Endothelial cell of umbilical vein (primary cell): ENCODE measurements at regions not wholly inside any gene's neighbourhood (a gene's known extent, or its start where the extent isn't known, plus 50 kb on each side); places are given as distances from the start of the nearest gene placed in this dataset.

ENCODE experiments used
- BruUV-seq: library from RNA; stranded (reverse); fragments of 400-500 nt; replicated peaks from 2 replicates; lab custom pipeline; 2021; lab: Mats Ljungman, UMichigan
- CTCF ChIA-PET: fragments of 300-600, 350-600 bp; sonication (Branson Sonifier 250); formaldehyde crosslinking; loops from one replicate; lab custom pipeline; 2021; ENCODE audit warnings: antibody characterized with exemption, inconsistent platforms; lab: Charles Lee
- POLR2A ChIA-PET: fragments of 300-600, 350-600 bp; sonication (Branson Sonifier 250); formaldehyde crosslinking; loops from one replicate; lab custom pipeline; 2021; ENCODE audit warnings: antibody characterized with exemption, inconsistent platforms; lab: Charles Lee
- DNase-seq: peaks from one replicate; pipeline ENCODE4 v3.0.0-alpha.2; 2011; ENCODE audit warnings: low read depth, low spot score
- FAIRE-seq: peaks from 2 replicates; lab custom pipeline; 2011; peaks lifted over from hg19 to GRCh38; lab: Jason Lieb, UNC
- H2AFZ ChIP-seq: 2 replicates; pipeline ENCODE4 v1.6.0; 2012; ENCODE audit warnings: low read depth, low read length, control low read depth, inconsistent platforms
- H3K27ac ChIP-seq: 2 replicates; pipeline ENCODE4 v1.5.1; 2011; ENCODE audit warnings: low read depth, mild to moderate bottlenecking, control low read depth, low read length, moderate library complexity; ENCODE audit not compliant: insufficient read depth
- H3K27me3 ChIP-seq, 2 experiments: 2 replicates each; pipeline versions ENCODE4 v1.6.0 to v1.6.1; 2011; ENCODE audit warnings: low read length in 2 of 2, mixed read lengths in 1 of 2; ENCODE audit not compliant: control insufficient read depth in 2 of 2, insufficient read depth in 2 of 2
- H3K36me3 ChIP-seq, 2 experiments: 2 replicates in 1 of 2; 3 replicates in 1 of 2; pipeline ENCODE4 v1.5.1; 2011; ENCODE audit warnings: low read length in 2 of 2, mild to moderate bottlenecking in 1 of 2, moderate library complexity in 1 of 2; ENCODE audit not compliant: control insufficient read depth in 2 of 2, insufficient read depth in 2 of 2; ENCODE audit errors: extremely low read depth in 1 of 2
- H3K4me1 ChIP-seq: 3 replicates; pipeline ENCODE4 v1.5.1; 2011; ENCODE audit warnings: mild to moderate bottlenecking, low read length; ENCODE audit not compliant: control insufficient read depth, insufficient read depth; ENCODE audit errors: extremely low read depth
- H3K4me2 ChIP-seq: 2 replicates; pipeline ENCODE4 v1.6.1; 2011; ENCODE audit warnings: low read length, control low read depth, mixed read lengths; ENCODE audit not compliant: insufficient read depth
- H3K4me3 ChIP-seq, 3 experiments: fragments of 200-600 bp in 1 of 3; sonication (generic), shearing (Covaris generic) in 1 of 3; replicated peaks in 1 of 3; 2 replicates each; pipeline ENCODE4 v1.5.1; 2011 to 2016; ENCODE audit warnings: control low read depth in 3 of 3, low read length in 3 of 3, mild to moderate bottlenecking in 2 of 3, inconsistent platforms in 1 of 3, low read depth in 1 of 3, moderate library complexity in 1 of 3; ENCODE audit not compliant: insufficient read depth in 1 of 3
- H3K79me2 ChIP-seq: 2 replicates; pipeline ENCODE4 v1.6.0; 2012; ENCODE audit warnings: low read length, inconsistent platforms; ENCODE audit not compliant: control insufficient read depth, insufficient read depth
- H3K9ac ChIP-seq: replicated peaks from 2 replicates; pipeline ENCODE3; 2011; ENCODE audit warnings: low read length, control low read depth; ENCODE audit not compliant: insufficient read depth; ENCODE audit errors: extremely low read depth
- H3K9me1 ChIP-seq: replicated peaks from 3 replicates; pipeline ENCODE4 v1.6.0; 2011; ENCODE audit warnings: mild to moderate bottlenecking, low read length; ENCODE audit not compliant: control insufficient read depth, insufficient read depth; ENCODE audit errors: extremely low read depth
- H3K9me3 ChIP-seq: replicated peaks from 2 replicates; pipeline ENCODE4 v1.5.1; 2012; ENCODE audit warnings: low read length, inconsistent platforms; ENCODE audit not compliant: control insufficient read depth, insufficient read depth
- H4K20me1 ChIP-seq: replicated peaks from 2 replicates; pipeline ENCODE3; 2011; ENCODE audit warnings: mild to moderate bottlenecking, low read length; ENCODE audit not compliant: control insufficient read depth, insufficient read depth; ENCODE audit errors: extremely low read depth
- EZH2 ChIP-seq: IDR thresholded peaks from 2 replicates; pipeline ENCODE4 v1.6.1; 2012; ENCODE audit warnings: borderline replicate concordance, low read depth, mild to moderate bottlenecking, moderate library complexity, low read length, inconsistent platforms; ENCODE audit not compliant: severe bottlenecking
- FOS ChIP-seq: IDR thresholded peaks from 2 replicates; pipeline ENCODE4 v1.6.1; 2011; ENCODE audit warnings: mild to moderate bottlenecking, low read length, moderate library complexity, borderline replicate concordance; ENCODE audit not compliant: insufficient read depth
- GATA2 ChIP-seq: IDR thresholded peaks from 2 replicates; pipeline ENCODE4 v1.7.0; 2011; ENCODE audit warnings: low read depth, mild to moderate bottlenecking, moderate library complexity, mixed read lengths, low read length; ENCODE audit not compliant: insufficient read length, insufficient read depth
- JUN ChIP-seq: IDR thresholded peaks from 2 replicates; pipeline ENCODE4 v1.6.1; 2011; ENCODE audit warnings: borderline replicate concordance, low read depth; ENCODE audit not compliant: insufficient read length, insufficient read depth
- MAX ChIP-seq: IDR thresholded peaks from 2 replicates; pipeline ENCODE4 v1.6.1; 2011; ENCODE audit not compliant: insufficient read depth, insufficient read length
- MYC ChIP-seq: IDR thresholded peaks from one replicate; pipeline ENCODE4 v1.6.1; 2011; ENCODE audit warnings: mild to moderate bottlenecking, low read depth, low read length
- POLR2A ChIP-seq: IDR thresholded peaks from 2 replicates; pipeline ENCODE4 v1.6.1; 2012; ENCODE audit warnings: low read depth, mild to moderate bottlenecking, control low read depth, low read length
- POLR2AphosphoS5 ChIP-seq: IDR thresholded peaks from 2 replicates; pipeline ENCODE4 v1.6.1; 2012; ENCODE audit warnings: low read depth, mild to moderate bottlenecking, control low read depth, low read length, moderate library complexity; ENCODE audit not compliant: insufficient read depth
- dilution Hi-C: fragments of 300-500 bp; cut with MboI; formaldehyde crosslinking; loops from one replicate; pipeline ENCODE4 v1.15.0; 2019; ENCODE audit warnings: low sequenced_read_pairs; ENCODE audit not compliant: extremely low pct_ligation_motif_present
- intact Hi-C: fragments of 100-400 bp; cut with micrococcal nuclease; formaldehyde crosslinking; loops from one replicate; pipeline ENCODE4 v1.10.0; 2022
- TF ChIP-seq, protein P1 (sequence below), 2 donors: IDR thresholded peaks; 1 replicate in 1 of 2; 2 replicates in 1 of 2; pipeline ENCODE4 v1.5.1; 2011; ENCODE audit warnings: low read length in 2 of 2, mild to moderate bottlenecking in 2 of 2, moderate library complexity in 2 of 2, control low read depth in 1 of 2, inconsistent platforms in 1 of 2, low read depth in 1 of 2; ENCODE audit not compliant: insufficient read depth in 1 of 2; ENCODE audit errors: extremely low read depth in 1 of 2

- TF ChIP-seq, protein P1, sequence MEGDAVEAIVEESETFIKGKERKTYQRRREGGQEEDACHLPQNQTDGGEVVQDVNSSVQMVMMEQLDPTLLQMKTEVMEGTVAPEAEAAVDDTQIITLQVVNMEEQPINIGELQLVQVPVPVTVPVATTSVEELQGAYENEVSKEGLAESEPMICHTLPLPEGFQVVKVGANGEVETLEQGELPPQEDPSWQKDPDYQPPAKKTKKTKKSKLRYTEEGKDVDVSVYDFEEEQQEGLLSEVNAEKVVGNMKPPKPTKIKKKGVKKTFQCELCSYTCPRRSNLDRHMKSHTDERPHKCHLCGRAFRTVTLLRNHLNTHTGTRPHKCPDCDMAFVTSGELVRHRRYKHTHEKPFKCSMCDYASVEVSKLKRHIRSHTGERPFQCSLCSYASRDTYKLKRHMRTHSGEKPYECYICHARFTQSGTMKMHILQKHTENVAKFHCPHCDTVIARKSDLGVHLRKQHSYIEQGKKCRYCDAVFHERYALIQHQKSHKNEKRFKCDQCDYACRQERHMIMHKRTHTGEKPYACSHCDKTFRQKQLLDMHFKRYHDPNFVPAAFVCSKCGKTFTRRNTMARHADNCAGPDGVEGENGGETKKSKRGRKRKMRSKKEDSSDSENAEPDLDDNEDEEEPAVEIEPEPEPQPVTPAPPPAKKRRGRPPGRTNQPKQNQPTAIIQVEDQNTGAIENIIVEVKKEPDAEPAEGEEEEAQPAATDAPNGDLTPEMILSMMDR (IDR thresholded peaks at IDR 0.05; ENCODE audit: extremely low read depth in 1 of 2, insufficient read depth in 1 of 2, low read depth in 1 of 2, low read length in 2 of 2) = no peak
- TF ChIP-seq JUN = no peak
- TF ChIP-seq POLR2A = no peak
- no peak for TF ChIP-seq FOS
- TF ChIP-seq EZH2 = no peak
- no peak for TF ChIP-seq MYC
- TF ChIP-seq MAX = no peak
- no peak for TF ChIP-seq POLR2AphosphoS5
- no peak for TF ChIP-seq GATA2
- ChIA-PET CTCF (no interaction called here), POLR2A (no interaction called here)
- FAIRE-seq = no peak
- Histone ChIP-seq H3K9me3 (peaks cover 2% of the 10 kb centered on the region), H3K9ac (no peak overlapping the region), H3K4me3 (no peak overlapping the region), H3K79me2 (no peaks in the 10 kb centered on the region), H4K20me1 (no peaks in the 10 kb centered on the region), H3K27ac (no peak overlapping the region), H3K4me1 (no peaks in the 10 kb centered on the region), H3K9me1 (no peaks in the 10 kb centered on the region), H3K27me3 (no peaks in the 10 kb centered on the region), H2AFZ (no peak overlapping the region), H3K36me3 (no peaks in the 10 kb centered on the region), H3K4me2 (no peak overlapping the region)
- no peak for DNase-seq
- intact Hi-C loops (no loop called here), dilution Hi-C loops (no loop called here)
- BruUV-seq = no TSS peak
These were observed 1806.8 kb upstream of the TENM3 start for GRCh38 chr4:180436361-180436760.
